Activated CD4-positive, CD25-positive, alpha-beta regulatory T cell treated with anti-CD3 and anti-CD28 coated beads, Interleukin-2, amount 50 U/mL, for 16 hours (primary cell): ENCODE measurements at regions not wholly inside any gene's neighbourhood (a gene's known extent, or its start where the extent isn't known, plus 50 kb on each side); places are given as distances from the start of the nearest gene placed in this dataset.

Experiments used
- DNase-seq: peaks from one replicate; pipeline ENCODE4 v3.0.0-alpha.2; 2020; ENCODE audit warnings: low read depth, low spot score

DNA sequence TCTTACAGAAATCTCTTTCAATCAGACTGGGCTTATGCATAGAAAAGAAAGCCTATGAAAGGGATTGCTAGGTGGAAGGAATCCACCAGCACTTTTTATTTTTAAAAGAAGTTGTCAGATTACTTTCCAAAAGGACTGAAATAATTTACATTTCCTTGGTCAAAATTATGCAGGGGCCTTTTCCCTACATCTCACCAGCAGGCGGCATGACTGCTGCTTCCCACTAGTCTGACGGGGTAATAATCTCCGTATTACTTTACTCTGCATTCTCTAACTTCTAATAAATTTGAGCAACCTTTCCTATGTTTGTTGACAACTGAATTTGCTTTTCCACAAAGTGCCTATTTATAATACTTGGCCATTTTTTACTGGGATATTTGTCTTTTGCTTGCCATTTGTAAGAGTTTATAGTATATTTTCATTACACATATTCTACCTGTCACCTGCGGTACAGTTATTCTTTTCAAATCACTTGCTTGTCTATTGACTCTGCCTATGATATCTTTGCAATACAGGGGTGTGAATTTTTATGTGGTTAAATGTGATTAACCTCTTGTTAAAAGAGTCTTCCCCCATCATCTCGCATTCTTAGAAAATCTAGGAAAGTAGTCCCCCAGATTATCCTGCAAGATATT is 51.9 kb upstream of the USP47 start:
- DNase-seq = no peak

DNA sequence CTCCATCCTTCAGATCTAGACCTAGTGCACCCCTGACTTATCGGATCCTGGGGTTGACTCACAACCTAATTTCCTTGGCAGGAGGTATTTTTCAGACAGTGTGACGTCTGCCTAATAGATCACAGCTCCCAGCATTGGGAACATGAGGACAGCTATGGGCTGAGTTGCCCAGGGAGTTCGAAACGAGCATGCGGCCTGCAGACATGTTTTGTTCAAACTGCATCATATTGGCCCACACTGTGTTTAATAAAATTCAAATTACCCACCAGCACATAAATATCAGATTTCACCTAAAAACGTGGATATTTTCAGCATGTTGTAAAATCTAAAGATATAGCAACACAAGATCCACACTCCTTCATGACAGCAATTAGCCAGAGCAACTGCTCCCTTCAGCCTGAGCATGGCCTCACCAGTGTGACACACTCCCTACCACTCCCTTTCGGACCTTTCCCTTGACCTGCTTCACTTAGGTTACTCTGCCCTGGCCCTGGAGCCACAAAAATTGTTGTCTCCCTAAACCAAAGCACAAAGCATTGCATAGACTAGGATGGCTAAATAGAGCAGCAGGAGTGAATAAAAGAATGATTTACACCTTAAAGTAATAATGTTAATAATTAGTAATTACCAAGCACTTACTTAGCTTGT is 53.6 kb upstream of the USP47 start:
- DNase-seq = no peak

DNA sequence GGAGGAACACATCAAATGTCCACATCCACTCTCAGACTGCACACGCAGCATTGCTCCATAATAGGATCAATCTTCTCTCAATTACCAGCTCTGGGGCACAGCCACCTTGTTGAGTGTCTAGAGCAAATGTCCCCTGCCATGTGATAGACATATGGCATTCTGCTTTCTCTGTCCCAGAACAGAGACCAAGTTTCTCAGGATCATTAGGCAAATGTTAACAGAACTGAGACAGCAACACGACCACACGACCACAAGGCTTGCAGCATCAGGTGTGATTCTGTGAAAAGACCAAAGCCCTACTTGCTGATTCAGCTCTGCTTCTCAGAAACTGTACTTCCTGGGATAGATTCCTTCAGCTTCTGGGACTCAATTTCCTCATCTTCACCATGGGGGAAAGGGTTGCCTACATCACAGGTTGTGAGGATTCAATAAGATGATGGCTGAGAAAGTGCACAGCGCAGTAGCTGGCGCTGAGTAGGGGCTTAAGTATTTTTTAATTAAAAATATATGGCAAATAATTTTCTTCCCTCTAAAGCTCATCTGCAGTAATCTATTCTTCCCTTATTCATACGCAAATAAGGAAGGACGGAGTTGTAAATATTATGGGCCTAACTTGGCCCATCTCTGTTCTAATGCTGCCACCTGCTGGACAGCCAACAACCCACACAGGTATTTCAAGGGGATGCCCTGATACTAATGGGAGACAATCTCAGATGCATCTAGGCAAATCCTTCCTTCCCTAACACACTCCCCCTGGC is 54.3 kb upstream of the USP47 start:
- peak; percentile 51 for DNase-seq

DNA sequence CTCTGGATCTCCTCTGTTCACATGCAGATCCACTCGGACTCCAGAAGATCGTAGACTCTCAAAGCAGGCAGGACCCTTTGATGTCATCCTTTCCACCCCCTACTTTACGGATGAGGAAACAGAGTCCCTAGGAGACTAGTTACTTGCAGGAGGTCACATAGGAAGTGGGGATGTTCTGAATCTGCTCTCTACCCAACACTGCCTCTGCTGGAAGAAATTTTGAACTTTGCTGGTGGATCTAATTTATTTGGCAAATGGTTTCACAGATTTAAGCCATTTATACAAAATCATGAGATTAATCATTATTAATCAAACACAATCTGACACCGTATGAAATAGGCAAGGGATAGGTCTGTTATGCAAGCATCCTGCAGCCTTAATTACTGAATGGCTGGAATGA is 55.0 kb upstream of the USP47 start:
- DNase-seq = no peak

DNA sequence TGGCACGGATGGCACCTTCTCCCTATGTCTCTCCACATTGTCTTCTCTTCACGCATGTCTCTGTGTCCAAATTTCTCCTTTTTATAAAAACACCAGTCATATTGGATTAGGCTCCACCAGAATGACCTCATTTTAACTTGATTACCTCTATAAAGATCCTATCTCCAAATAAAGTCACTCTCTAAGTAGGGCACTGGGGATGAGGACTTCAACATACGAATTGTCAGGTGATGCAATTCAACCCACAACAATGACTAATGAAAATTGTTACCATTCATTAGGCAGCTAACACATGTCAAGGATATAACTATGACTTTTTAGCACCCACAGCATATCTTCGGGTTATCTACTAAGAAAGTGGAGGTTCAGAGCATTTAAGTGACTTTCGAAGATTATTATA is 55.5 kb upstream of the USP47 start:
- no peak for DNase-seq

DNA sequence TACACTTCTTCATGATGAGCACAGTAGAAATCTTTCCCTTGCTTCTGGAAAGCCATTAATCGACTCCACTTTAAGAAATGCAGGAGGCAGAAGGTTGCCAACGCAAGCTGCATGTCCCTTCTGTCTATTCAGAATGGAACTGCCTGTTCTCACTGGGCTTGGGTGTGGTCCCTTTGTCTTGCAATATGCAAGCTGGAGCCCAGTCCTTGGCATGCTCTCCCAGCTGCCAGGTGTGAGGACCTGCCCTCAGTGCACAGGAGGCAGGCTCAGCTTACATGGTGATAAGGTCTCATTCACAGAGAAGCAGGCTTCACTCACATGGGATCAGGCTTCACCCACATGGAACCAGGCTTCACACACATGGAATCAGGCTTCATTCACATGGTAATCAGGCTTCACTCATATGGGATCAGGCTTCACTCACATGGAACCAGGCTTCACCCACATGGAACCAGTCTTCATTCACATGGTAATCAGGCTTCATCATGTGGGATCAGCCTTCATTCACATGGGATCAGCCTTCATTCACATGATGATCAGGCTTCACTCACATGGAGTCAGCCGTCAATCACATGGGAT is 59.2 kb upstream of the USP47 start:
- DNase-seq = no peak

DNA sequence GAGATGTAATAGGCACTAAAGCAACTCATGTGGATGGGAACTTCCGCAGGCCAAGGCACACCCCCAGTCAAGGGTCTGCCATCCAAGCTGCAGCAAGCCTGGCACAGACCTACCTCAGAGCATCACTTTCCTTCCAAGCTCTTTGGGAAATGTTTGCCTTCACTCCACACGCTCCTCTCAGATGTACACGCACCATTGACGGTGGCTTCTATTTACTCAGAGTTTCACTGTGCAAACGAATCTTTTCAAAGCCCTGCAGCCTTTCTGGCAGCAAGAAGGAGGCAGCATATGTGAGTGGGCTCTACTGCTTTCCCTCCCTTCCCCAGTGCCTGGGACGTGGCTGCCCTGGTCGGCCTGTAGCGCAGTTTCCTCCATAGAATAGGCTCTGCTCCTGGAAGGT is 60.9 kb upstream of the USP47 start:
- no peak for DNase-seq

DNA sequence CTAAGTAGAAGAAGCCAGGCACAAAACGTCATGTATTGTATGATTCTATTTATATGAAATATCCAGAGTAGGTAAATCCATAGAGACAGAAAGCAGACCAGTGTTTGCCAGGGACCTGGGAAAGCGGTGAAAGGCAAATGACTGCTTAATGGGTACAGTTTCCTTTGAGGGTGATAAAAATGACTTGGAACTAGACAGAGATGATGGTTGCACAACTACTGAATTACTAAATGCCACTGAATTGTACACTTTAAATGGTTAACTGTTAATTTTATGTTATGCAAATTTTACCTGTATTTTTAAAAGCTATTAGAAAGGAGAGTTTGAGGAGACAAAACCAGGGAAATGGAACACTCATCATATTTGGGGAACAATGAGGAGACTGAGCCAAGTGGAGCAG is 61.8 kb upstream of the USP47 start:
- no peak for DNase-seq

DNA sequence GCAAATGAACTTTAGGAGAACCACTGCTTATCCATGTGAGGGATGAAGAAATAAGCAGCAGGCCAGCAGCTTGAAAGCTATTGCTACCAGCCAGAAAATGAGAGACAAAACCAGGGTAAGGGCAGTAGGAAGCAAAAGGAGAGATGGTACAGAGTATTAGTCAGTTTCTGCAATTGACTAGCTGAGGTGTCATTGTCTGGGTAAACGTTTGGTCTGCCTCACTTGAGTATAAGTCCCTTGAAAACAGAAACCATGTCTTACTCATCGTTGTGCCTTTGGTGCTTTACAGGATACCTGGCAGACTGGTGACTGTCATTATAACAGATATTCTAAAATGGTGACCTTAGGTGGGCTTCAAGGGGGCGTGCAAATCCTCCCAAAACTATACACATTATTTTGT is 63.9 kb upstream of the USP47 start:
- no peak for DNase-seq

DNA sequence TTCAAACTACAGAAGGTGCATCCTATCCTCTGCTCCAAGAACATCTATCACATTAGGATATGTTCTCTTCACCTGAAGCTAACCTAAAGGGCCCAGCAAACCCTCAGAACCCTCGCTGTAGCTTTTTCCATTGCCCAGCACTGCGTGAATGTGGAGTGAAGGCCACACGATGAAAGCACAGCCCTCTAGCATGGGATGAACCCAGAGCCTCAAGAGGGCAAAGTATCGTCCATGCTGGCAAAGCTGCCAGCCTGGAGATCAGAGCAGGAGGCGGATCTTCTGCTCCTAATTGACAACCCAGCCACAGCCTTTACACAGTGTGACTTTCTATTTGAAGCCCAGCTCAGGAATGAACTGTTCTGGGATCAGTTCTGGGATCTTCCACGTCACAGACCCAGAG is 65.1 kb upstream of the USP47 start:
- no peak for DNase-seq

DNA sequence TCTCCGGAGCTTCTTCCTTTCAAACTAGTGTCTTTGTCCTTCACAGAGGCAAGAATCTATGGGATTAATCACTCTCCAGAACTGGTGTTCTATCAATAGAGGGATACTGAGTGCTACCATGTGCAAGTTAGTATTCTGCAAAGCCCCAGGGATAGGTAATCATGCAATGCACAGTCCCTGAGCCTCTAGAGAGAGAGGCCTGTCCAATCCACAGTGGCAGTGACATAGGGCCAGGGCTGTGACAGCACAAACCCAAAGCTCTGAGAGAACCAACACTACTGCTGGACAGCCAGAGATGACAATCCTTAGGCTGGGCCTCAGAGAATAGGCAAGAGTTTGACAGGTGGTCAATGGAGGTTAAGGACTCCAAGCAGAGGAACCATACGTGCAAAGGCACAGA is 66.8 kb upstream of the USP47 start:
- DNase-seq = no peak

DNA sequence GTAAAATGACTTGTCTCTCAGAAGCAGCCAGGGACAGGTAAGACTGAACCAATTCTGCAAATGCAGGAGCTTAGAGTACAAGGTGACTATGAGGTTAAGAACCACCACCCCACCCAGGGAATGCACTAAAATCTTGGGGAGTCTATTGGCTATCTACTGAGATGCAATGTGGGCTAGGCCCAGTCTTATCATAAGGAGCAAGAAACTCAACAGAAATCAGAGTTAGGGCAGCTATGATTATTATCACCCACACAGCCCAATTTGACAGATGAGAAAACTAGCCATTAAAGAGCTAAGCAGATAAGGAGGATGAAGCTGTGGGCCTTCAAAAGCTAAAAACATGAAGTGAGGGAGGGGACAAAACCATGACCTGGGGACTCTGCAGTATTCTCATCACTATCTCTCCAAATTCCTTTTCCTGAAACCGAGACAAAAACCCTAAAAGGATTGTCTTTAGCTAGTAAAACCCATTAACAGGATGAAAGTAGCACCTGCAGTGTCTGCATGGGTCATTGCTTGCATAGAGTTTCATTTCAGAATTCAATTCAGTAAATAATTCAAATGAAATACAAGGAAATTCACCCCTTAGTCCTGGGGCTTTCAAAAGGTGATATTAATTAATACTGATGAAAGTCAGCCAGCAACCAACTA is 68.8 kb upstream of the USP47 start:
- DNase-seq = no peak

DNA sequence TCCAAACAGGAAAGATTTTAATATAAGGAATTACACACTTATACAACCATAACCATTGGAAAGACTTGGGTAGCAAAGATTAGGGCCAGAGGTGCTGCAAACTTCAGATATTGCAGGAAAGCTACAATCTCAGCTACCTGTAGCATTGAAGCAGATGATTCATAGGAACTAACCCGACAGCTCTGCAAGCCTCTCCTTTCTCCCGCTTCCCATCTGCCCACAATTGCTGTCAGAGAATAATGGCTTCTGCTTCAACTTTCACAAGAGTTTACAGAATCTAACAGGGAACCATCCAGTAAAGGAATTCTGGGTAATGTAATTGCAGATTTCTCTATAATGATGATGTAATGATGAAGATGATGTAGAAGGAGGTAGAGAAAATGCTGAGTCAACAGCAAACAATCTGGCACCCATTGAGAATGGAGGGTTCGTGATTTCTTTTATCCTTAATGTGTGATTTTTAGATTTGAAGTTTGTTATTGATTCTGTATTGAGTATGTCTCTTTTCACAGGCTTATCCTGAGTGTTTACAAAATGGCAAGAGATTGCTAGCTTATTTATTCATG is 70.8 kb upstream of the USP47 start:
- DNase-seq = no peak

DNA sequence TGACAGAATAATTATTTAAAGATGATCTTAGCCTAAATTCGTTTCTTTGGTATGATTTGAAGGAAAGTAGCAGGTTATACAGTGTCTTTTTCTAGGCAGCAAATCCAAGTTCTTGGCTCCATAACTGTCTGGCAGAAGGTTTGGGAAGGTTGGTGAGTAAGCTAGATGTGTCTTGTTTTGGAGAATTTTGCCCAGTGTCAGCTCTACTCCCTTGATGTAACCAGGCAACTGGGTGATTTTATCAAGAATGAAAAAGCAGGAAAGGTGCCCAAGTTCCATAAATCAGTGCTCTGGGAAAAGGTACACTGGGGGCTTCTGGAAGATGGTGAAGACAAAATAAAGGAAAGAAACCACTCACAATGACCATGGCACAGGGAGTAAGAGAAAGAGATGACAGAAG is 71.5 kb upstream of the USP47 start:
- no peak for DNase-seq

DNA sequence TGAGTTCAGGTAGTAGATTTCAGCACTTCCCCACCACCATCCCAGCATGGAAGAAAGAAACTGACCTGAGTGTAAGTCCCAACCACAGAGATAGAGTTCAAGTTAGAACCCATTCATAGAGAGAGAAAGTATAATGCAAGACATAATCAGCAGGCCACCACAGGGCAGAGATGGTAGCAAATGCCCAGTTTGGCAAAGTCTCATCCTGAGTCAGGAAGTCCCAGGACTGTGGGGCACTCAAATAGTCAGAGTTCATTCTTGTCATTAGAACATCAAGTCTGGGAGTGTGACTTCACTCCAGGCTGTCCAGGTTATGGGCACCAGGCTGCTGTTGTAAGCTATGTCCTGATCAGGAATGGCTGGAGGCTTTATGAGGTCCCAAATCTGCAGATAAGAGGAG is 72.0 kb upstream of the USP47 start:
- no peak for DNase-seq

DNA sequence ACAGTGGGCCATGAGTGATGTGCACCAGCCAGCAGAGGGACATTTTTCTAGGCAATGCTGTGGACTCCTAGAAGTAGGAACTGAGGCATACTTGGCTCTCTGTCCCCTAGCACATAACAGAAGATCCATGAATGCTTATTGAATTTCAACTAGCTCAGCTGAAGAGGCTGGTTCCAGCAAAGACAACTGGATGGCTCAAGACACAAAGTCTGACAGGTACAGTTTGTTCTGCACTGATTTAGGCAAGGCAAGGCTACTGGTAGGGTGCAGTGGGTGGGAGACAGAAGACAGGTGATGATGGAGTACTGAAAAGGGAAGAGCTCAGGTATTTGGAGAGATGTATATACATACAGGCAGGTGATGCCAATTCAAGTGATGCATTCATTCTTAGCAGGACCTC is 72.4 kb upstream of the USP47 start:
- DNase-seq = no peak

DNA sequence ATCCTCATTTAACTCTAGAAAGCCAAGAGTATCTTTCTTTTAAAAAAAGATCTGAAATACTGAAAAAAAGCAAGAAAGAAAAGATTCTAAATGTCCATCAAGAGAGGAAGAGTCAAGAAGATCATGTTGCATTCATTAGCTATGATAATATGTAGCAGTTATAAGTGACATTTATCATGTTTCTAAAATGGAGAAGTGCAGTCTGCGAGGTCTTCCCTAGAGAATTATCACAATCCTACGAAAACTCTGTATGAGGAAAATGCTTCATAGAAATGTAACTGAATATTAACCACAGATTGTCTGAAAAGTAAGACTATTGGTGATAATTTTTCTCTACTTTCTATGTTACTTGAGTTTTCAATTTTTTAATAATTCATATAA is 77.4 kb upstream of the USP47 start:
- DNase-seq = no peak

DNA sequence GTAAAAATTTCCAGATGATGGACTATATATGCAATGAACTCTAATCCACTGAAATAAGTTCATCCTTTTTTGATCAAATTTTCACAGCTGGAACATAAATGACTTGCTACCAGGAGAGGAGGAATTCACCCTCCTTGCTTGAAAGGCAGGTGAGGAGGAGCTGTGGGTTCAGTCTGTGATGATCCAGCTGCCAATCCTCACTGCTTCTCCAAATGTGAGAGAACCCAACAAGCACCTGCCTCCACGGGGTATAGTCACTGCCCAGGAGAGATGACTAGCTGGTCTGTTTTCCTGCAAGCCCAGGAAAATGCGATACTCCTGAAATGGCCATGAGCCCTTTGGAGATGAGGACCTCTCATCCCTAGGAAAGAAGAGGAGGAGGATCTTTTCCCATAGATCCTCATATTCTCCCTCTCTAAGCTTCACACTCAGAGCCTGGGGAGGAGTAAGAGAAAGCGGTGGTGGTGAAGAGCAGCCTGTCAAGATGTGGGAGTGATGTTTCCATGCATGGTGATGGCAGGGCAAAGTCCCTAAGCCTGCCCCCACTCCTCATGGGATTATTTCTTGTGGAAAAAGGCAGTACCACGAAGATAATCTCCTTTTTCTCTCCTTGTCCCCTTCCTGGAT is 77.9 kb upstream of the USP47 start:
- DNase-seq = no peak

DNA sequence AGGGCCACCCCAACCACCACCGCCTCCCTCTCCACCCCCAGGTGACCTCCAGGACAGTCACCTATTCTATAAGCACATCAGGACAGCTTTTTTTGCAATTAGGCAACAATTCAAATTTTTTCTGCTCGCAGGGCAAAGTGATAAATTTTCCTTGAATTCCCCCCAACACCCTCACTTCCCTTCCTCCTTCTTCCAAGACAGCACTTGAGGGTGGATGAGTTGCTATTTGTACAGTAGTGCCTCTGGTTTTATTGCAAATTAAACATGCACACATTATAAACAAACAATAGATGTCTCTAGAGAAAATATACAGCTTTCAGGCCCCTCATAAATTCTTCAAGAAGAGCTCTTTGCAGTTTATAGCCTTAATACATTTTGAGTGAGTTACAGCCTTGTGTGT is 80.9 kb upstream of the USP47 start:
- DNase-seq = no peak

DNA sequence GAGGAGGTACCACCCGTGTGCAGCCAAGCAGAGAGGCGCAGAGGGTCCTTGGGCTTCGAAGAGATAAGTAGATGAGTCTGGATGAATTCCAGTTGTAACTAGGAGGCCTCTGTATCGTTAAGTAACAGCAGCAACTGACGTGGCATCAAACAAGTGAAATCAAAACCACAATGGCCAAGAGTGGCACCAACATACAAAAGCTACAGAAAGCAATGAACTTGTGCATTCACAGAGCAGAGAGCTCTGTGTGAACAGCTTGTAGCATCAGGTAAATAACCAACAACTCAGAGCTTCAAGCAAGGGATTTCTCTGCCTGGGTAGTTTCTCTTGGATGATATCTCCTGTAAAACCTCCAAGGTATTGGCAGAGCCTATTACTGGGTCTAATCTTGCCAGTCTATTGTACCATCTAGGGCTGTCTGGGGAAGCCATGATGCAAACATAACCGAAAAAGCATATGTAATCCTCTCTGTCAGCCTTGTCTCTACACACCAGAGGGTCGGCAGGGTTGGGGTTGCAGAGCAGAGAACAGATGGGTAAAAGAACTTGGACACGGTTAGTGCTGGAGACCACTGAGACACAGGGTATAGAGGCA is 83.1 kb upstream of the USP47 start:
- DNase-seq = no peak

DNA sequence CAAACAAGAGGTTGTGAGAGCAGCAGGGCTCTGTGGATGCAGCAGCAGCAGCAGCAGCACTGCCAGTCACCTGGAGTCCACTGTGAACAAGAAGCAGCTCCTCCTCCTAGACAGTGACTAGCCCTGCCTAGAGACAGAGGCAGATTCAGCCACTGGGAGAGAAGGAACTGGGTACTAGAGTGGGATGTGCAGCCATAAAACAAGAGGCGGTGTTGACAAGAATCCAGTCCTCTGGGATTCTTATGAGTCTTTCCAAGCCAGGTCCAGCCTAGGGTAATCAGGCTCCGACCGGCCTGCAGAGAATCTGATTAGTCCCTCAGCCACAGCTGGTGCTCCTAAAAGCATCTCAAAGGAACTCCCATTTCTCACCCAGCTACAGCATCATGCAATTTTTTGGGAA is 83.9 kb upstream of the USP47 start:
- DNase-seq = no peak
